ENCODE measurements at regions not wholly inside any gene's neighbourhood (a gene's known extent, or its start where the extent isn't known, plus 50 kb on each side); places are given as distances from the start of the nearest gene placed in this dataset.

- no peak for TF ChIP-seq TEAD4 (IDR thresholded peaks at IDR 0.05)
- TF ChIP-seq CEBPB (IDR thresholded peaks at IDR 0.05): no peak
- no peak for TF ChIP-seq YY1 (IDR thresholded peaks at IDR 0.05; ENCODE audit: low read depth)
- TF ChIP-seq EP300 (IDR thresholded peaks at IDR 0.05; ENCODE audit: borderline replicate concordance): no peak
- TF ChIP-seq TCF12 (IDR thresholded peaks at IDR 0.05; ENCODE audit: low read depth): no peak
- no peak for TF ChIP-seq RAD21 (IDR thresholded peaks at IDR 0.05; ENCODE audit: low read depth)
- no peak for TF ChIP-seq REST (IDR thresholded peaks at IDR 0.05; ENCODE audit: low read depth)
- no peak for TF ChIP-seq ZBTB7A (IDR thresholded peaks at IDR 0.05; ENCODE audit: low read depth)
- TF ChIP-seq CREB1 (IDR thresholded peaks at IDR 0.05; ENCODE audit: low read depth): no peak
- no peak for TF ChIP-seq TAF1 (IDR thresholded peaks at IDR 0.05; ENCODE audit: low read depth)
- no peak for TF ChIP-seq EGR1 (IDR thresholded peaks at IDR 0.05)
Observed at GRCh38 chr20:7004801-7005200, 237.3 kb downstream of the BMP2 start.

GRCh38 chr20:7010527-7010926 lies 243.0 kb downstream of the BMP2 start:
- TF ChIP-seq RAD21 (IDR thresholded peaks at IDR 0.05; ENCODE audit: low read depth) (no peak), TAF1 (IDR thresholded peaks at IDR 0.05; ENCODE audit: low read depth) (no peak), CEBPB (IDR thresholded peaks at IDR 0.05) (no peak), REST (IDR thresholded peaks at IDR 0.05; ENCODE audit: low read depth) (no peak), MAX (IDR thresholded peaks at IDR 0.05) (no peak)

- TF ChIP-seq ZBTB7A (IDR thresholded peaks at IDR 0.05; ENCODE audit: low read depth) (no peak), EGR1 (IDR thresholded peaks at IDR 0.05) (no peak), NFIC (IDR thresholded peaks at IDR 0.05) (no peak), CEBPB (IDR thresholded peaks at IDR 0.05) (no peak), USF1 (IDR thresholded peaks at IDR 0.05) (no peak), RAD21 (IDR thresholded peaks at IDR 0.05; ENCODE audit: low read depth) (no peak), FOXM1 (IDR thresholded peaks at IDR 0.05; ENCODE audit: borderline replicate concordance, low read depth) (no peak), EP300 (IDR thresholded peaks at IDR 0.05; ENCODE audit: borderline replicate concordance) (no peak)
Observed at GRCh38 chr20:7015257-7015656, 247.8 kb downstream of the BMP2 start.

- TF ChIP-seq YY1 (IDR thresholded peaks at IDR 0.05; ENCODE audit: low read depth): no peak
- no peak for TF ChIP-seq REST (IDR thresholded peaks at IDR 0.05; ENCODE audit: low read depth)
- TF ChIP-seq ZBTB7A (IDR thresholded peaks at IDR 0.05; ENCODE audit: low read depth): no peak
- TF ChIP-seq EGR1 (IDR thresholded peaks at IDR 0.05): no peak
- TF ChIP-seq CEBPB (IDR thresholded peaks at IDR 0.05): no peak
- no peak for TF ChIP-seq TEAD4 (IDR thresholded peaks at IDR 0.05)
Observed at GRCh38 chr20:7022597-7022996, 255.1 kb downstream of the BMP2 start.

- TF ChIP-seq NFIC (IDR thresholded peaks at IDR 0.05) (no peak), EP300 (IDR thresholded peaks at IDR 0.05; ENCODE audit: borderline replicate concordance) (no peak), EGR1 (IDR thresholded peaks at IDR 0.05) (no peak), ZBTB7A (IDR thresholded peaks at IDR 0.05; ENCODE audit: low read depth) (no peak), REST (IDR thresholded peaks at IDR 0.05; ENCODE audit: low read depth) (no peak), CREB1 (IDR thresholded peaks at IDR 0.05; ENCODE audit: low read depth) (no peak), MAX (IDR thresholded peaks at IDR 0.05) (no peak), TEAD4 (IDR thresholded peaks at IDR 0.05) (no peak), TCF12 (IDR thresholded peaks at IDR 0.05; ENCODE audit: low read depth) (no peak)
Observed at GRCh38 chr20:7025635-7026034, 258.1 kb downstream of the BMP2 start.
